GM18861 (cell line): ENCODE measurements at regions not wholly inside any gene's neighbourhood (a gene's known extent, or its start where the extent isn't known, plus 50 kb on each side); places are given as distances from the start of the nearest gene placed in this dataset.
"Not testable (repeated sequence)": the region's sequence is repeated elsewhere in the genome, so short reads cannot be mapped to it uniquely, and the experiment has no call there.

Experiments used
- ATAC-seq: cut with Tn5 transposase; IDR thresholded peaks from one replicate; pipeline ENCODE4 v1.9.1; 2021; ENCODE audit not compliant: unreplicated experiment

GRCh38 chr3:106431721-106432120 lies 562.9 kb upstream of the CBLB start:
- ATAC-seq, result no peak

GRCh38 chr3:106435899-106436453 lies 567.2 kb upstream of the CBLB start:
- ATAC-seq, result no peak

- ATAC-seq, result no peak
These were observed 570.1 kb upstream of the CBLB start for GRCh38 chr3:106438887-106439286.

GRCh38 chr3:106440672-106441071 lies 571.9 kb upstream of the CBLB start:
- peak; percentile 84 for ATAC-seq

- no peak for ATAC-seq
These were observed 577.5 kb upstream of the CBLB start for GRCh38 chr3:106446271-106446670.

- no peak for ATAC-seq
These were observed 579.0 kb upstream of the CBLB start for GRCh38 chr3:106447723-106448301.

- ATAC-seq, result not testable (repeated sequence)
These were observed 579.7 kb upstream of the CBLB start for GRCh38 chr3:106448372-106448966.

- no peak for ATAC-seq
These were observed 583.3 kb upstream of the CBLB start for GRCh38 chr3:106452096-106452495.

- ATAC-seq, result no peak
These were observed 585.7 kb upstream of the CBLB start for GRCh38 chr3:106454497-106454896.

- peak; percentile 93 for ATAC-seq
These were observed 588.7 kb upstream of the CBLB start for GRCh38 chr3:106457281-106458180.

GRCh38 chr3:106458952-106459351 lies 590.1 kb upstream of the CBLB start:
- no peak for ATAC-seq

GRCh38 chr3:106466881-106467280 lies 598.1 kb upstream of the CBLB start:
- no peak for ATAC-seq

GRCh38 chr3:106473576-106474475 lies 605.0 kb upstream of the CBLB start:
- ATAC-seq, result no peak

GRCh38 chr3:106482451-106482850 lies 613.6 kb upstream of the CBLB start:
- ATAC-seq, result no peak

GRCh38 chr3:106485217-106485616 lies 616.4 kb upstream of the CBLB start:
- ATAC-seq, result no peak

- no peak for ATAC-seq
These were observed 617.0 kb upstream of the CBLB start for GRCh38 chr3:106485802-106486201.

- ATAC-seq, result not testable (repeated sequence)
These were observed 618.3 kb upstream of the CBLB start for GRCh38 chr3:106486945-106487639.

GRCh38 chr3:106488331-106488730 lies 619.5 kb upstream of the CBLB start:
- no peak for ATAC-seq

- no peak for ATAC-seq
These were observed 623.0 kb upstream of the CBLB start for GRCh38 chr3:106491796-106492195.

- ATAC-seq, result no peak
These were observed 639.6 kb upstream of the CBLB start for GRCh38 chr3:106508331-106508893.
